Fibroblast of pulmonary artery (primary cell): ENCODE measurements at regions not wholly inside any gene's neighbourhood (a gene's known extent, or its start where the extent isn't known, plus 50 kb on each side); places are given as distances from the start of the nearest gene placed in this dataset.
A peak's percentile ranks its signal among the peaks of the same experiment; 100 is the strongest.

Experiments
- DNase-seq: peaks from one replicate; pipeline ENCODE4 v3.0.0-alpha.2; 2010; ENCODE audit warnings: low read depth
- H3K4me3 ChIP-seq: replicated peaks from 2 replicates; pipeline ENCODE4 v1.5.1; 2011; ENCODE audit warnings: low read depth, mild to moderate bottlenecking, control low read depth, low read length, moderate library complexity
- CTCF ChIP-seq: IDR thresholded peaks from 2 replicates; pipeline ENCODE4 v1.5.1; 2011; ENCODE audit warnings: mild to moderate bottlenecking, control low read depth, low read length, inconsistent platforms; ENCODE audit errors: missing control alignments

DNA sequence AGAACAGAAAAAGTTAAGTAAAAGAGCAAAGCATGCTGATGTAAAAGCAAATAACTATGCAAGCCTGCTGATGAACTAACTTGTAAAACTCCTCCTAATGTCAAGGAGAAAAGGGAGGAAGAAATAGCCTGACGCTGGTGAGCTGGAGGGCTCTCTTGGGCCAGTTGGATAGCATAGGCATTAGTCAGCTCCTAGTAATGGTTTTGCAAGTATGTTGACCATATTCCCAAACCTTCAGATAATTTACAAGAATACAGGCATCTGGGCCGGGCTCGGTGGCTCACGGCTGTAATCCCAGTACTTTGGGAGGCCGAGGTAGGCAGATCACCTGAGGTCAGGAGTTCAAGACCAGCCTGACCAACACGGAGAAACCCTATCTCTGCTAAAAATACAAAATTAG, 871.4 kb downstream of the C12orf50 start:
- H3K4me3 ChIP-seq: no peak overlapping the region
- TF ChIP-seq CTCF: no peak
- peak; percentile 96 for DNase-seq

GRCh38 chr12:87155621-87156020, 873.6 kb downstream of the C12orf50 start:
- no peak overlapping the region for H3K4me3 ChIP-seq
- TF ChIP-seq CTCF: no peak
- peak; percentile 86 for DNase-seq

GRCh38 chr12:87152841-87153528, 876.2 kb downstream of the C12orf50 start:
- H3K4me3 ChIP-seq: no peak overlapping the region
- TF ChIP-seq CTCF: no peak
- DNase-seq: no peak

DNA sequence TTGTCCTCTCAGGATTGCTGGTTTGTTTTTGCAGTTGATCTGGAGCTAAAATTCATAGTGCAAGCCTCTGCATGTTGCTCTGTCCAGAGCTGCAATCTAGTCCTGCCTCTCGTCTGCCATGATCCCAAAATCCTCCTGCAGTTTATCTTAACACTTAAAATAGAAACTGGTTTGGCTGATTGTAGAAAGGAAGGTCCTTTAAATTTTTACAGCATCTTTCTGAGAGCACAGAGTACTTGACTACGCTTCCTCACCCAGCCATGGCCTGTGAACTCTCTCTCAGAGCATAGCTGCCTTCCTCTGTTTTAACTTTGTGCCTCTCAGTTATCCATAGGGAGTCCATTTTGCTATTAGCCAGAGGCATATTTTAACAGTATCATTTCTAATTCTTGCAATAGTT, 877.1 kb downstream of the C12orf50 start:
- no peak for DNase-seq
- no peak for TF ChIP-seq CTCF

DNA sequence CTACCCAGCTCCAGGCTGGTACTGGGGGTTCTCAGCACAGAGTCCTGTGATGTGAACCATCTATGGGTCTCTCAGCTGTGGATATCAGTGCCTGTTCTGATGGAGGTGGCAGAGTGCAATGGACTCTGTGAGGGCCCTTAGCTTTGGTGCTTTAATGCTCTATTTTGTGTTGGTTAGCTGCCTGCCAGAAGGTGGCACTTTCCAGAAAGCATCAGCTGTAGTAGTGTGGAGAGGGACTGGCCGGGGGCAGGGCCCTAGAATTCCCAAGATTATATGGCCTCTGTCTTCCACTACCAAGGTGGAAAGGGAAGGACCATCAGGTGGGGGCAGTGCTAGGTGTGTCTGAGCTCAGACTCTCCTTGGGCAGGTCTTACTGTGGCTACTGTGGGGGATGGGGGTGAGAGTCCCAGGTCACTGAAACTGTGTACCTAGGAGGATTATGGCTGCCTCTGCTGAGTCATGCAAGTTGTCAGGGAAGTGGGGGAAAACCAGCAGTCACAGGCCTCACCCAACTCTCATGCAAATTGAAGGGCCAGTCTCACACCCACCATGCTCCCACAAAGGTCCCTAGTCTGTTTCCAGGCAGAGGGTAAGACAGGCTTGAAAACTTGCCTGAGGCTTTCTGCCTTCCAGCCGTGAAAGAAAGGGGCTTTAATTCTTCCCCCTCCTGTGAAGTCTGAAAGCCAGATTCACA, 878.1 kb downstream of the C12orf50 start:
- no peak for TF ChIP-seq CTCF
- no peak for DNase-seq
- H3K4me3 ChIP-seq: no peak overlapping the region

More for the DNA sequence above, 877.1 kb downstream of the C12orf50 start:
- H3K4me3 ChIP-seq: no peak overlapping the region

DNA sequence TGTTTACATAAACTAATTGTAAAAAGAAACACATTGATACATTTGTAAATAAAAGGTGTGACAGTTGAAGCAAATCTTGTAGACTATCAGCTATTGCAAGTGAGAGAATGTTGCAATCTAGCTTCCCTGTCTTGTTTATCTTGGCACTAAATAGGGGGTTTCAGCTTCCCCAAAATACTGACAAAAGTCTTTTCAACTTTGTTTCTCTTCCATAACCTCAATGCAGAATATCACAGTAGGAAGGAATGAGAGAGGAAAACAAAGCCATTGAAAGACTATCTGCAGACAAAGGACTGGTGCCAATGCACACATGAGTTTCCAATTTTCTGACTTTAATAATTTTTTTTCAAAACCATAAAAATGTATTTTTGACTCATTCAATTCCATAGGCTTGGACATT, 886.2 kb upstream of the MGAT4C start:
- no peak for DNase-seq
- no peak overlapping the region for H3K4me3 ChIP-seq
- TF ChIP-seq CTCF: no peak
